ENCODE measurements at regions not wholly inside any gene's neighbourhood (a gene's known extent, or its start where the extent isn't known, plus 50 kb on each side); places are given as distances from the start of the nearest gene placed in this dataset.

GRCh38 chr4:36841583-36842326, 402.8 kb upstream of the NWD2 start:
- DNase-seq = no peak

GRCh38 chr4:36844448-36844847, 400.1 kb upstream of the NWD2 start:
- DNase-seq = no peak

GRCh38 chr4:36852856-36853255, 391.7 kb upstream of the NWD2 start:
- DNase-seq = no peak

- no peak for DNase-seq
Observed at GRCh38 chr4:36854554-36854953, 390.0 kb upstream of the NWD2 start.

GRCh38 chr4:36863601-36864000, 380.9 kb upstream of the NWD2 start:
- no peak for DNase-seq

- DNase-seq = no peak
Observed at GRCh38 chr4:36870121-36870520, 374.4 kb upstream of the NWD2 start.

GRCh38 chr4:36872679-36873078, 371.9 kb upstream of the NWD2 start:
- DNase-seq = no peak

GRCh38 chr4:36884151-36884550, 360.4 kb upstream of the NWD2 start:
- DNase-seq = no peak

- no peak for DNase-seq
Observed at GRCh38 chr4:36891971-36892370, 352.6 kb upstream of the NWD2 start.

- DNase-seq = no peak
Observed at GRCh38 chr4:36900446-36900987, 344.0 kb upstream of the NWD2 start.

- no peak for DNase-seq
Observed at GRCh38 chr4:36904823-36905222, 339.7 kb upstream of the NWD2 start.

- no peak for DNase-seq
Observed at GRCh38 chr4:36914106-36914505, 330.4 kb upstream of the NWD2 start.

- no peak for DNase-seq
Observed at GRCh38 chr4:36915717-36916116, 328.8 kb upstream of the NWD2 start.

GRCh38 chr4:36917413-36917812, 327.1 kb upstream of the NWD2 start:
- DNase-seq = no peak

- DNase-seq = no peak
Observed at GRCh38 chr4:36919721-36920120, 324.8 kb upstream of the NWD2 start.

GRCh38 chr4:36921476-36922216, 322.9 kb upstream of the NWD2 start:
- DNase-seq = no peak

GRCh38 chr4:36930562-36931111, 313.9 kb upstream of the NWD2 start:
- DNase-seq = no peak

- no peak for DNase-seq
Observed at GRCh38 chr4:36944232-36944631, 300.3 kb upstream of the NWD2 start.

GRCh38 chr4:36961420-36961819, 283.1 kb upstream of the NWD2 start:
- DNase-seq = no peak

- DNase-seq = no peak
Observed at GRCh38 chr4:36966756-36967460, 277.6 kb upstream of the NWD2 start.

- DNase-seq = no peak
Observed at GRCh38 chr4:36979533-36979932, 265.0 kb upstream of the NWD2 start.

GRCh38 chr4:36990128-36990872, 254.2 kb upstream of the NWD2 start:
- no peak for DNase-seq

- no peak for DNase-seq
Observed at GRCh38 chr4:36997727-36998126, 246.8 kb upstream of the NWD2 start.
